Esophagus mucosa (tissue), 1 donor: ENCODE measurements at regions not wholly inside any gene's neighbourhood (a gene's known extent, or its start where the extent isn't known, plus 50 kb on each side); places are given as distances from the start of the nearest gene placed in this dataset.

Source experiments
- ATAC-seq: fragments of 200-7000 bp; cut with Tn5 transposase; one replicate; pipeline ENCODE4 v1.9.1; 2020
- donor health status: DM: yes; HTN: yes; CAD: no.

GRCh38 chrX:40177489-40177888, 79.7 kb upstream of the BCOR start:
- no peak for ATAC-seq

GRCh38 chrX:40177117-40177430, 79.3 kb upstream of the BCOR start:
- ATAC-seq: no peak

GRCh38 chrX:40176351-40177116, 78.8 kb upstream of the BCOR start:
- peak; percentile 49 for ATAC-seq

- ATAC-seq: peak; percentile 70
Observed at GRCh38 chrX:40175511-40176350, 78.0 kb upstream of the BCOR start.

GRCh38 chrX:40174854-40175510, 77.2 kb upstream of the BCOR start:
- peak; percentile 38 for ATAC-seq

GRCh38 chrX:40174001-40174853, 76.5 kb upstream of the BCOR start:
- ATAC-seq: no peak

GRCh38 chrX:40173143-40174000, 75.6 kb upstream of the BCOR start:
- ATAC-seq: no peak

GRCh38 chrX:40172401-40173142, 74.8 kb upstream of the BCOR start:
- ATAC-seq: peak; percentile 6

GRCh38 chrX:40171513-40172400, 74.0 kb upstream of the BCOR start:
- ATAC-seq: no peak

- no peak for ATAC-seq
Observed at GRCh38 chrX:40170830-40171512, 73.2 kb upstream of the BCOR start.

GRCh38 chrX:40169193-40170101, 71.7 kb upstream of the BCOR start:
- peak; percentile 60 for ATAC-seq

- no peak for ATAC-seq
Observed at GRCh38 chrX:40168480-40169011, 70.8 kb upstream of the BCOR start.

GRCh38 chrX:40167850-40168479, 70.2 kb upstream of the BCOR start:
- ATAC-seq: no peak

- no peak for ATAC-seq
Observed at GRCh38 chrX:40167233-40167849, 69.6 kb upstream of the BCOR start.

- no peak for ATAC-seq
Observed at GRCh38 chrX:40166582-40166981, 68.8 kb upstream of the BCOR start.

GRCh38 chrX:40165861-40166260, 68.1 kb upstream of the BCOR start:
- ATAC-seq: no peak

- no peak for ATAC-seq
Observed at GRCh38 chrX:40165206-40165605, 67.4 kb upstream of the BCOR start.
